Upper lobe of right lung (tissue), 1 donor: ENCODE measurements at regions not wholly inside any gene's neighbourhood (a gene's known extent, or its start where the extent isn't known, plus 50 kb on each side); places are given as distances from the start of the nearest gene placed in this dataset.
"Not testable (repeated sequence)": the region's sequence is repeated elsewhere in the genome, so short reads cannot be mapped to it uniquely, and the experiment has no call there.

ENCODE experiments used
- ATAC-seq: fragments of 200-7000 bp; cut with Tn5 transposase; one replicate; pipeline ENCODE4 v1.9.1; 2020; ENCODE audit warnings: mild to moderate bottlenecking, moderate library complexity
- DNase-seq: peaks from one replicate; pipeline ENCODE4 v3.0.0-alpha.2; 2020
- H3K27ac ChIP-seq: fragments of 200-600 bp; one replicate; pipeline ENCODE4 v1.8.0; 2022
- H3K27me3 ChIP-seq: fragments of 200-600 bp; one replicate; pipeline ENCODE4 v1.8.0; 2022; ENCODE audit warnings: mild to moderate bottlenecking
- H3K36me3 ChIP-seq: fragments of 200-600 bp; one replicate; pipeline ENCODE4 v1.8.0; 2022
- H3K4me1 ChIP-seq: fragments of 200-600 bp; one replicate; pipeline ENCODE4 v1.8.0; 2022
- H3K4me3 ChIP-seq: fragments of 200-600 bp; one replicate; pipeline ENCODE4 v1.8.0; 2022; ENCODE audit warnings: mild to moderate bottlenecking
- H3K9me3 ChIP-seq: fragments of 200-600 bp; one replicate; pipeline ENCODE4 v1.8.0; 2022
- CTCF ChIP-seq: fragments of 200-600 bp; IDR thresholded peaks from one replicate; pipeline ENCODE4 v1.8.0; 2022; ENCODE audit warnings: antibody characterized with exemption
- intact Hi-C: fragments of 100-400 bp; cut with DNase I; formaldehyde crosslinking; loops from one replicate; pipeline ENCODE4 v1.11.0; 2022
- donor health status: DM: no; HTN: yes; CAD: no; lungs with severe emphysema.

- DNase-seq (no peak), ATAC-seq (no peak)
- no peaks in the 10 kb centered on the region for H3K36me3 ChIP-seq
- H3K9me3 ChIP-seq, result no peaks in the 10 kb centered on the region
- H3K27ac ChIP-seq, result no peak overlapping the region
- no peaks in the 10 kb centered on the region for H3K27me3 ChIP-seq
- H3K4me3 ChIP-seq, result no peak overlapping the region
- H3K4me1 ChIP-seq, result no peaks in the 10 kb centered on the region
- no peak for TF ChIP-seq CTCF
- intact Hi-C loops, result no loop called here
Measured at GRCh38 chr4:19216476-19216875, 1035.2 kb upstream of the SLIT2 start.

- Histone ChIP-seq H3K4me1 (no peaks in the 10 kb centered on the region), H3K27ac (no peak overlapping the region), H3K36me3 (no peaks in the 10 kb centered on the region), H3K9me3 (no peaks in the 10 kb centered on the region), H3K4me3 (no peak overlapping the region), H3K27me3 (no peaks in the 10 kb centered on the region)
- TF ChIP-seq CTCF, result no peak
- intact Hi-C loops, result no loop called here
- ATAC-seq (no peak), DNase-seq (no peak)
Measured at GRCh38 chr4:19214591-19215186, 1037.0 kb upstream of the SLIT2 start.

GRCh38 chr4:19213388-19213787 lies 1038.3 kb upstream of the SLIT2 start:
- Histone ChIP-seq H3K27ac (no peak overlapping the region), H3K9me3 (no peaks in the 10 kb centered on the region), H3K36me3 (no peaks in the 10 kb centered on the region), H3K4me1 (no peaks in the 10 kb centered on the region), H3K27me3 (no peaks in the 10 kb centered on the region), H3K4me3 (no peak overlapping the region)
- ATAC-seq (no peak), DNase-seq (no peak)
- intact Hi-C loops, result no loop called here
- TF ChIP-seq CTCF, result no peak

- Histone ChIP-seq H3K27me3 (no peaks in the 10 kb centered on the region), H3K27ac (no peak overlapping the region), H3K4me1 (no peaks in the 10 kb centered on the region), H3K36me3 (no peaks in the 10 kb centered on the region), H3K9me3 (no peaks in the 10 kb centered on the region), H3K4me3 (no peak overlapping the region)
- no peak for DNase-seq
- no peak for ATAC-seq
- intact Hi-C loops, result no loop called here
- no peak for TF ChIP-seq CTCF
Measured at GRCh38 chr4:19205853-19206252, 1045.9 kb upstream of the SLIT2 start.

GRCh38 chr4:19197838-19198237 lies 1053.9 kb upstream of the SLIT2 start:
- ATAC-seq, H3K4me3 ChIP-seq, H3K36me3 ChIP-seq, H3K27me3 ChIP-seq, H3K4me1 ChIP-seq, intact Hi-C loops, H3K9me3 ChIP-seq, H3K27ac ChIP-seq, DNase-seq: not testable (repeated sequence)

GRCh38 chr4:19195696-19196095 lies 1056.0 kb upstream of the SLIT2 start:
- Histone ChIP-seq H3K36me3 (no peaks in the 10 kb centered on the region), H3K4me3 (no peak overlapping the region), H3K9me3 (no peaks in the 10 kb centered on the region), H3K27me3 (no peaks in the 10 kb centered on the region), H3K27ac (no peak overlapping the region), H3K4me1 (no peaks in the 10 kb centered on the region)
- DNase-seq (no peak), ATAC-seq (no peak)
- intact Hi-C loops, result no loop called here
- TF ChIP-seq CTCF, result no peak
